GM23338 (cell line): ENCODE measurements at regions not wholly inside any gene's neighbourhood (a gene's known extent, or its start where the extent isn't known, plus 50 kb on each side); places are given as distances from the start of the nearest gene placed in this dataset.

Experiments
- CREB1 ChIP-seq: fragments of 250-450 bp; sonication (Bioruptor Pico); IDR thresholded peaks from 2 replicates; pipeline ENCODE4 v1.5.0; 2020; ENCODE audit warnings: low read depth, mild to moderate bottlenecking, moderate library complexity
- CTCF ChIP-seq, 2 experiments: fragments of 200-600 bp in 1 of 2; sonication (generic) in 1 of 2; conservative IDR thresholded peaks; 2 replicates each; pipeline versions ENCODE4 v1.5.1 to v1.6.1; 2016 to 2017; ENCODE audit warnings: antibody characterized with exemption in 2 of 2, low read depth in 2 of 2, mild to moderate bottlenecking in 2 of 2, moderate library complexity in 1 of 2
- ETS1 ChIP-seq: IDR thresholded peaks from 2 replicates; pipeline ENCODE4 v1.6.1; 2016; ENCODE audit warnings: antibody characterized with exemption
- EZH2 ChIP-seq: fragments of 200-600 bp; sonication (generic); IDR thresholded peaks from one replicate; pipeline ENCODE4 v1.8.0; 2017; ENCODE audit warnings: antibody characterized with exemption, mild to moderate bottlenecking, low read depth; ENCODE audit not compliant: unreplicated experiment
- EZH2phosphoT487 ChIP-seq: fragments of 200-600 bp; sonication (generic); IDR thresholded peaks from one replicate; pipeline ENCODE4 v1.8.1; 2018; ENCODE audit warnings: antibody characterized with exemption; ENCODE audit not compliant: unreplicated experiment
- JUNB ChIP-seq: IDR thresholded peaks from one replicate; pipeline ENCODE4 v1.6.1; 2016; ENCODE audit warnings: antibody characterized with exemption; ENCODE audit not compliant: unreplicated experiment
- POLR2AphosphoS5 ChIP-seq: IDR thresholded peaks from 2 replicates; pipeline ENCODE4 v1.6.1; 2016; ENCODE audit warnings: antibody characterized with exemption, low read depth
- REST ChIP-seq: IDR thresholded peaks from one replicate; pipeline ENCODE4 v1.6.1; 2018; ENCODE audit warnings: antibody characterized with exemption; ENCODE audit not compliant: unreplicated experiment
- ZNF114 ChIP-seq: fragments of 250-450 bp; sonication (Bioruptor Pico); IDR thresholded peaks from 2 replicates; pipeline ENCODE4 v1.5.0; 2020; ENCODE audit warnings: mild to moderate bottlenecking, moderate library complexity
- ZNF331 ChIP-seq: fragments of 250-450 bp; sonication (Bioruptor Pico); IDR thresholded peaks from 2 replicates; pipeline ENCODE4 v1.5.0; 2020; ENCODE audit warnings: low read depth, mild to moderate bottlenecking, moderate library complexity
- TF ChIP-seq, protein P1 (sequence below): fragments of 250-450 bp; sonication (Bioruptor Pico); IDR thresholded peaks from 2 replicates; pipeline ENCODE4 v1.5.0; 2020; ENCODE audit warnings: mild to moderate bottlenecking, moderate library complexity

- TF ChIP-seq CTCF (conservative IDR thresholded peaks at IDR 0.05; ENCODE audit: low read depth in 2 of 2) (no peak), REST (no peak), POLR2AphosphoS5 (no peak), EZH2phosphoT487 (no peak), ZNF331 (CRISPR knock-in tag) (no peak), CREB1 (CRISPR knock-in tag) (no peak), EZH2 (no peak), ETS1 (no peak), JUNB (no peak), ZNF114 (CRISPR knock-in tag) (no peak)
- TF ChIP-seq, protein P1, sequence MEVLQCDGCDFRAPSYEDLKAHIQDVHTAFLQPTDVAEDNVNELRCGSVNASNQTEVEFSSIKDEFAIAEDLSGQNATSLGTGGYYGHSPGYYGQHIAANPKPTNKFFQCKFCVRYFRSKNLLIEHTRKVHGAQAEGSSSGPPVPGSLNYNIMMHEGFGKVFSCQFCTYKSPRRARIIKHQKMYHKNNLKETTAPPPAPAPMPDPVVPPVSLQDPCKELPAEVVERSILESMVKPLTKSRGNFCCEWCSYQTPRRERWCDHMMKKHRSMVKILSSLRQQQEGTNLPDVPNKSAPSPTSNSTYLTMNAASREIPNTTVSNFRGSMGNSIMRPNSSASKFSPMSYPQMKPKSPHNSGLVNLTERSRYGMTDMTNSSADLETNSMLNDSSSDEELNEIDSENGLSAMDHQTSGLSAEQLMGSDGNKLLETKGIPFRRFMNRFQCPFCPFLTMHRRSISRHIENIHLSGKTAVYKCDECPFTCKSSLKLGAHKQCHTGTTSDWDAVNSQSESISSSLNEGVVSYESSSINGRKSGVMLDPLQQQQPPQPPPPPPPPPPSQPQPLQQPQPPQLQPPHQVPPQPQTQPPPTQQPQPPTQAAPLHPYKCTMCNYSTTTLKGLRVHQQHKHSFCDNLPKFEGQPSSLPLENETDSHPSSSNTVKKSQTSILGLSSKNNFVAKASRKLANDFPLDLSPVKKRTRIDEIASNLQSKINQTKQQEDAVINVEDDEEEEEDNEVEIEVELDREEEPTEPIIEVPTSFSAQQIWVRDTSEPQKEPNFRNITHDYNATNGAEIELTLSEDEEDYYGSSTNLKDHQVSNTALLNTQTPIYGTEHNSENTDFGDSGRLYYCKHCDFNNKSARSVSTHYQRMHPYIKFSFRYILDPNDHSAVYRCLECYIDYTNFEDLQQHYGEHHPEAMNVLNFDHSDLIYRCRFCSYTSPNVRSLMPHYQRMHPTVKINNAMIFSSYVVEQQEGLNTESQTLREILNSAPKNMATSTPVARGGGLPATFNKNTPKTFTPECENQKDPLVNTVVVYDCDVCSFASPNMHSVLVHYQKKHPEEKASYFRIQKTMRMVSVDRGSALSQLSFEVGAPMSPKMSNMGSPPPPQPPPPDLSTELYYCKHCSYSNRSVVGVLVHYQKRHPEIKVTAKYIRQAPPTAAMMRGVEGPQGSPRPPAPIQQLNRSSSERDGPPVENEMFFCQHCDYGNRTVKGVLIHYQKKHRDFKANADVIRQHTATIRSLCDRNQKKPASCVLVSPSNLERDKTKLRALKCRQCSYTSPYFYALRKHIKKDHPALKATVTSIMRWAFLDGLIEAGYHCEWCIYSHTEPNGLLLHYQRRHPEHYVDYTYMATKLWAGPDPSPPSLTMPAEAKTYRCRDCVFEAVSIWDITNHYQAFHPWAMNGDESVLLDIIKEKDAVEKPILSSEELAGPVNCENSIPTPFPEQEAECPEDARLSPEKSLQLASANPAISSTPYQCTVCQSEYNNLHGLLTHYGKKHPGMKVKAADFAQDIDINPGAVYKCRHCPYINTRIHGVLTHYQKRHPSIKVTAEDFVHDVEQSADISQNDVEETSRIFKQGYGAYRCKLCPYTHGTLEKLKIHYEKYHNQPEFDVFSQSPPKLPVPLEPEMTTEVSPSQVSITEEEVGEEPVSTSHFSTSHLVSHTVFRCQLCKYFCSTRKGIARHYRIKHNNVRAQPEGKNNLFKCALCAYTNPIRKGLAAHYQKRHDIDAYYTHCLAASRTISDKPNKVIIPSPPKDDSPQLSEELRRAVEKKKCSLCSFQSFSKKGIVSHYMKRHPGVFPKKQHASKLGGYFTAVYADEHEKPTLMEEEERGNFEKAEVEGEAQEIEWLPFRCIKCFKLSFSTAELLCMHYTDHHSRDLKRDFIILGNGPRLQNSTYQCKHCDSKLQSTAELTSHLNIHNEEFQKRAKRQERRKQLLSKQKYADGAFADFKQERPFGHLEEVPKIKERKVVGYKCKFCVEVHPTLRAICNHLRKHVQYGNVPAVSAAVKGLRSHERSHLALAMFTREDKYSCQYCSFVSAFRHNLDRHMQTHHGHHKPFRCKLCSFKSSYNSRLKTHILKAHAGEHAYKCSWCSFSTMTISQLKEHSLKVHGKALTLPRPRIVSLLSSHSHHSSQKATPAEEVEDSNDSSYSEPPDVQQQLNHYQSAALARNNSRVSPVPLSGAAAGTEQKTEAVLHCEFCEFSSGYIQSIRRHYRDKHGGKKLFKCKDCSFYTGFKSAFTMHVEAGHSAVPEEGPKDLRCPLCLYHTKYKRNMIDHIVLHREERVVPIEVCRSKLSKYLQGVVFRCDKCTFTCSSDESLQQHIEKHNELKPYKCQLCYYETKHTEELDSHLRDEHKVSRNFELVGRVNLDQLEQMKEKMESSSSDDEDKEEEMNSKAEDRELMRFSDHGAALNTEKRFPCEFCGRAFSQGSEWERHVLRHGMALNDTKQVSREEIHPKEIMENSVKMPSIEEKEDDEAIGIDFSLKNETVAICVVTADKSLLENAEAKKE (CRISPR knock-in tag), result no peak
These were observed 327.0 kb upstream of the DUSP10 start for GRCh38 chr1:222068937-222069336.
